Esophagus muscularis mucosa (tissue), 4 donors: ENCODE measurements at regions not wholly inside any gene's neighbourhood (a gene's known extent, or its start where the extent isn't known, plus 50 kb on each side); places are given as distances from the start of the nearest gene placed in this dataset.
A peak's percentile ranks its signal among the peaks of the same experiment; 100 is the strongest.

Experiments
- DNase-seq: peaks from one replicate; pipeline ENCODE4 v3.0.0-alpha.2; 2017; ENCODE audit errors: extremely low spot score
- H3K27ac ChIP-seq, 4 donors: fragments of 200-600 bp; sonication (generic); replicated peaks in 1 of 4; 1 replicate in 3 of 4; 2 replicates in 1 of 4; pipeline ENCODE4 v1.5.1; 2016 to 2019; ENCODE audit warnings: mild to moderate bottlenecking in 1 of 4
- H3K27me3 ChIP-seq, 4 donors: fragments of 200-600 bp; sonication (generic); one replicate each; pipeline versions ENCODE4 v1.5.1 to v1.6.0; 2016 to 2019
- H3K36me3 ChIP-seq, 4 donors: fragments of 200-600 bp; sonication (generic); one replicate each; pipeline ENCODE4 v1.5.1; 2016 to 2019
- H3K4me1 ChIP-seq, 4 donors: fragments of 200-600 bp; sonication (generic); one replicate each; pipeline ENCODE4 v1.5.1; 2016 to 2019
- H3K4me3 ChIP-seq, 4 donors: fragments of 200-600 bp; sonication (generic); 1 replicate in 2 of 4; 2 replicates in 2 of 4; pipeline ENCODE4 v1.5.1; 2016 to 2019; ENCODE audit warnings: mild to moderate bottlenecking in 4 of 4, moderate library complexity in 1 of 4
- H3K9me3 ChIP-seq, 4 donors: fragments of 200-600 bp; sonication (generic); 1 replicate in 3 of 4; 2 replicates in 1 of 4; pipeline ENCODE4 v1.5.1; 2016 to 2019
- EP300 ChIP-seq: sonication (generic); formaldehyde crosslinking; IDR thresholded peaks from one replicate; pipeline ENCODE4 v1.6.1; 2017; ENCODE audit warnings: antibody characterized with exemption
- POLR2A ChIP-seq: fragments of 450-650 bp; IDR thresholded peaks from one replicate; pipeline ENCODE4 v1.6.1; 2017; ENCODE audit warnings: antibody characterized with exemption, moderate library complexity, mild to moderate bottlenecking, low read depth
- POLR2AphosphoS5 ChIP-seq, 2 donors: sonication (generic); formaldehyde crosslinking; IDR thresholded peaks; one replicate each; pipeline ENCODE4 v1.6.1; 2017; ENCODE audit warnings: antibody characterized with exemption in 2 of 2
- WGBS: methylation state at CpG from one replicate; pipeline ENCODE4 v1.1.5; 2018; 5-methylcytosine and 5-hydroxymethylcytosine counted together
- intact Hi-C: fragments of 100-400 bp; cut with DNase I; formaldehyde crosslinking; loops from one replicate; pipeline ENCODE4 v1.15.1; 2023
- TF ChIP-seq, protein P1 (sequence below), 3 experiments: fragments of 200-600 bp in 2 of 3; fragments of 450-650 bp in 1 of 3; sonication (generic) in 2 of 3; IDR thresholded peaks; one replicate each; pipeline ENCODE4 v1.5.1; 2017 to 2019; ENCODE audit warnings: antibody characterized with exemption in 3 of 3, mild to moderate bottlenecking in 2 of 3, moderate library complexity in 1 of 3

DNA sequence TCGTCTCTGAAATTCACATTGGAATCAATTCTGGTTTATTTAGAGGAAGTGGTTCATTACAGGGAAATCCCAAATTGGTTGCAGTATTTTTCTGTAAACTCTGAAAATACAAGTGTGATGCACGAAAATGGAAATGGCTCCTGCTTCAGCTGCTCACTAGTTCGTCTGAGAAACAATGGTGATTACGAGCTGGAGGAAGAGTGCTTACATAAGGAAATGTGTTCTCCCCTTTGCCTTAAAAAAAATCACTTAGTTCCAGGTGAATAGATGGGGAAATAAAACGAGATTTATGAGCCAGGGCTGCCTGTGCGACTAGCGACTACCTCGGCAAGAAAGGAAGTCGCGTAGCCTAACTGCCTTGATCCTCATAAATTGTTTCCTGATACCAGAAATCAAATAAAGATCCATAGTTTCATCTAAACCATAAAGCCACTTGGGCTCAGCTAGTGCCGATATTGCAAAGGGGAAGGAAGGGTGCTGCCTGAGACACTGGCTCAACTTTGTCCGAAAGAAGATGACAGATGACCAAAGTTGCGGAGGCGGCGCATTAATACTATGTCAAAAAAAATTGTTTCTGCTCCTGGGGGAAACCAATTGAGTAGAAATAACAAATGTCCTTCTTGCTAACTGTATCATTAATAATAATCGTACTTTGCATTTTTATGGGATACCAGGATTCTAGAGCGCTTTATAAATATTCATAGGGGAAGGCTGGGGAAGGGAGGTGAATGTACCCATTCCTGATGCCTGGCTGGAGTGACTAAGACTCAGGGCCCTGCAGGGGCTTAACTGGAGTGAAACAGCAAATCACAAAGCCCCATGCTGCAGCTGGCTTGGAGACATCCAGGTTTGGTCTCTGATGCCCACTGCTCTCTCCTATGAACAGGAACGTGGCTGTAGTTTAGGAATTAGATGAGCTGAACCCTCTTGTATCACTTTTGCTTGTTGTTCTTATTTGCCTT is 185.7 kb downstream of the BLID start:
- Histone ChIP-seq H3K9me3 (no peaks in the 10 kb centered on the region), H3K27ac (peak overlapping the region; percentile 54 to 68 (median 60)), H3K4me3 (peak overlapping the region; percentile 40 to 58 (median 50)), H3K4me1 (peaks cover 8 to 28% (median 18%) of the 10 kb centered on the region in 4 donors), H3K27me3 (no peaks in the 10 kb centered on the region), H3K36me3 (no peaks in the 10 kb centered on the region)
- 24% methylated on average over 18 of the region's 18 CpGs for WGBS
- DNase-seq = peak; percentile 77
- TF ChIP-seq EP300 (no peak), POLR2AphosphoS5 (IDR thresholded peaks at IDR 0.05) (no peak), POLR2A (no peak)
- TF ChIP-seq, protein P1, sequence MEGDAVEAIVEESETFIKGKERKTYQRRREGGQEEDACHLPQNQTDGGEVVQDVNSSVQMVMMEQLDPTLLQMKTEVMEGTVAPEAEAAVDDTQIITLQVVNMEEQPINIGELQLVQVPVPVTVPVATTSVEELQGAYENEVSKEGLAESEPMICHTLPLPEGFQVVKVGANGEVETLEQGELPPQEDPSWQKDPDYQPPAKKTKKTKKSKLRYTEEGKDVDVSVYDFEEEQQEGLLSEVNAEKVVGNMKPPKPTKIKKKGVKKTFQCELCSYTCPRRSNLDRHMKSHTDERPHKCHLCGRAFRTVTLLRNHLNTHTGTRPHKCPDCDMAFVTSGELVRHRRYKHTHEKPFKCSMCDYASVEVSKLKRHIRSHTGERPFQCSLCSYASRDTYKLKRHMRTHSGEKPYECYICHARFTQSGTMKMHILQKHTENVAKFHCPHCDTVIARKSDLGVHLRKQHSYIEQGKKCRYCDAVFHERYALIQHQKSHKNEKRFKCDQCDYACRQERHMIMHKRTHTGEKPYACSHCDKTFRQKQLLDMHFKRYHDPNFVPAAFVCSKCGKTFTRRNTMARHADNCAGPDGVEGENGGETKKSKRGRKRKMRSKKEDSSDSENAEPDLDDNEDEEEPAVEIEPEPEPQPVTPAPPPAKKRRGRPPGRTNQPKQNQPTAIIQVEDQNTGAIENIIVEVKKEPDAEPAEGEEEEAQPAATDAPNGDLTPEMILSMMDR (IDR thresholded peaks at IDR 0.05) = no peak
- intact Hi-C loops = no loop called here

- DNase-seq = peak; percentile 90
- peak overlapping the region in 3 of 4 donors; percentile 54 to 68 (median 59) for H3K27ac ChIP-seq
These were observed 186.4 kb downstream of the BLID start for GRCh38 chr11:121929581-121929980.

GRCh38 chr11:121928597-121929580 is 187.1 kb downstream of the BLID start:
- TF ChIP-seq EP300 (no peak), POLR2AphosphoS5 (IDR thresholded peaks at IDR 0.05) (no peak), POLR2A (no peak)
- TF ChIP-seq, protein P1 (IDR thresholded peaks at IDR 0.05) = no peak
- Histone ChIP-seq H3K9me3 (no peaks in the 10 kb centered on the region), H3K27me3 (no peaks in the 10 kb centered on the region), H3K4me3 (peak overlapping the region; percentile 40 to 58 (median 50)), H3K27ac (peak overlapping the region in 2 of 4 donors; percentile 24 to 25), H3K4me1 (peaks cover 8 to 28% (median 18%) of the 10 kb centered on the region in 4 donors), H3K36me3 (no peaks in the 10 kb centered on the region)
- intact Hi-C loops = no loop called here
- DNase-seq = peak; percentile 78
- 28% methylated on average over 16 of the region's 16 CpGs for WGBS

More at GRCh38 chr11:121929581-121929980, 186.4 kb downstream of the BLID start:
- no peak for TF ChIP-seq POLR2AphosphoS5 (IDR thresholded peaks at IDR 0.05)
- no peak for TF ChIP-seq POLR2A
- no peak for TF ChIP-seq EP300
- TF ChIP-seq, protein P1 (IDR thresholded peaks at IDR 0.05) = no peak
- intact Hi-C loops = no loop called here
- Histone ChIP-seq H3K9me3 (no peaks in the 10 kb centered on the region), H3K27me3 (no peaks in the 10 kb centered on the region), H3K4me3 (peak overlapping the region; percentile 40 to 58 (median 50)), H3K36me3 (no peaks in the 10 kb centered on the region), H3K4me1 (peaks cover 8 to 28% (median 18%) of the 10 kb centered on the region in 4 donors)
- WGBS = 2% methylated on average over 11 of the region's 11 CpGs

- WGBS = 90% methylated on average over 3 of the region's 6 CpGs
- no peaks in the 10 kb centered on the region for H3K27me3 ChIP-seq
- H3K4me3 ChIP-seq = no peak overlapping the region
- TF ChIP-seq EP300 = no peak
- H3K4me1 ChIP-seq = peaks cover 8 to 28% (median 18%) of the 10 kb centered on the region in 4 donors
- no peaks in the 10 kb centered on the region for H3K9me3 ChIP-seq
- no peak overlapping the region for H3K27ac ChIP-seq
- intact Hi-C loops = no loop called here
- peak; percentile 26 for DNase-seq
- H3K36me3 ChIP-seq = no peaks in the 10 kb centered on the region
These were observed 188.2 kb downstream of the BLID start for GRCh38 chr11:121927789-121928188.
